RWPE2 (cell line): ENCODE measurements at regions not wholly inside any gene's neighbourhood (a gene's known extent, or its start where the extent isn't known, plus 50 kb on each side); places are given as distances from the start of the nearest gene placed in this dataset.
"Not testable (repeated sequence)": the region's sequence is repeated elsewhere in the genome, so short reads cannot be mapped to it uniquely, and the experiment has no call there.

Experiments used
- ATAC-seq: fragments of 200-7000 bp; cut with Tn5 transposase; 3 replicates; pipeline ENCODE4 v1.9.1; 2021; ENCODE audit warnings: low read depth
- DNase-seq: peaks from one replicate; pipeline ENCODE4 v3.0.0-alpha.2; 2020; ENCODE audit warnings: low spot score
- H3K27ac ChIP-seq: fragments of 450-650 bp; 2 replicates; pipeline ENCODE4 v1.5.1; 2017; ENCODE audit warnings: mild to moderate bottlenecking; ENCODE audit not compliant: poor library complexity, severe bottlenecking
- H3K27me3 ChIP-seq: fragments of 250-450 bp; sonication (Bioruptor Pico); 2 replicates; pipeline ENCODE4 v1.5.1; 2021; ENCODE audit warnings: mild to moderate bottlenecking, moderate library complexity; ENCODE audit not compliant: insufficient read depth, poor library complexity, severe bottlenecking
- H3K36me3 ChIP-seq: fragments of 250-450 bp; sonication (Bioruptor Pico); 2 replicates; pipeline ENCODE4 v1.5.1; 2020; ENCODE audit warnings: low read depth, mild to moderate bottlenecking, moderate library complexity
- H3K4me1 ChIP-seq: fragments of 250-450 bp; sonication (Bioruptor Pico); 2 replicates; pipeline ENCODE4 v1.5.1; 2021; ENCODE audit warnings: mild to moderate bottlenecking, moderate library complexity; ENCODE audit not compliant: insufficient read depth, poor library complexity, severe bottlenecking
- H3K4me3 ChIP-seq: fragments of 250-450 bp; sonication (Bioruptor Pico); 2 replicates; pipeline ENCODE4 v1.5.1; 2021; ENCODE audit warnings: mild to moderate bottlenecking, moderate library complexity; ENCODE audit not compliant: severe bottlenecking
- H3K9me3 ChIP-seq: fragments of 250-450 bp; sonication (Bioruptor Pico); 2 replicates; pipeline ENCODE4 v1.5.1; 2021; ENCODE audit warnings: mild to moderate bottlenecking, moderate library complexity; ENCODE audit not compliant: severe bottlenecking
- CTCF ChIP-seq: fragments of 450-650 bp; IDR thresholded peaks from one replicate; pipeline ENCODE4 v1.5.1; 2017; ENCODE audit warnings: mild to moderate bottlenecking, moderate library complexity; ENCODE audit not compliant: poor library complexity, severe bottlenecking

GRCh38 chrX:121169099-121170035, 122.0 kb downstream of the GLUD2 start:
- Histone ChIP-seq H3K4me3 (no peak overlapping the region), H3K27me3 (no peaks in the 10 kb centered on the region), H3K27ac (no peak overlapping the region), H3K9me3 (no peaks in the 10 kb centered on the region), H3K36me3 (no peaks in the 10 kb centered on the region), H3K4me1 (no peaks in the 10 kb centered on the region)
- no peak for DNase-seq
- ATAC-seq = no peak
- TF ChIP-seq CTCF = no peak

GRCh38 chrX:121172703-121173102, 125.3 kb downstream of the GLUD2 start:
- H3K4me3 ChIP-seq = no peak overlapping the region
- H3K4me1 ChIP-seq = no peaks in the 10 kb centered on the region
- DNase-seq = no peak
- H3K9me3 ChIP-seq = no peaks in the 10 kb centered on the region
- no peaks in the 10 kb centered on the region for H3K27me3 ChIP-seq
- no peak for ATAC-seq
- no peak for TF ChIP-seq CTCF
- no peak overlapping the region for H3K27ac ChIP-seq
- H3K36me3 ChIP-seq = no peaks in the 10 kb centered on the region

- H3K9me3 ChIP-seq = no peaks in the 10 kb centered on the region
- no peak overlapping the region for H3K4me3 ChIP-seq
- H3K4me1 ChIP-seq = no peaks in the 10 kb centered on the region
- no peak overlapping the region for H3K27ac ChIP-seq
- DNase-seq (no peak), ATAC-seq (no peak)
- H3K27me3 ChIP-seq = no peaks in the 10 kb centered on the region
- H3K36me3 ChIP-seq = no peaks in the 10 kb centered on the region
- no peak for TF ChIP-seq CTCF
Measured at GRCh38 chrX:121179972-121180371, 132.6 kb downstream of the GLUD2 start.

- Histone ChIP-seq H3K27me3 (no peaks in the 10 kb centered on the region), H3K9me3 (no peaks in the 10 kb centered on the region), H3K4me1 (no peaks in the 10 kb centered on the region), H3K36me3 (no peaks in the 10 kb centered on the region), H3K4me3 (no peak overlapping the region), H3K27ac (no peak overlapping the region)
- no peak for TF ChIP-seq CTCF
- no peak for ATAC-seq
- DNase-seq = no peak
Measured at GRCh38 chrX:121191779-121192178, 144.4 kb downstream of the GLUD2 start.

- no peak overlapping the region for H3K27ac ChIP-seq
- no peaks in the 10 kb centered on the region for H3K27me3 ChIP-seq
- ATAC-seq = no peak
- no peak overlapping the region for H3K4me3 ChIP-seq
- no peak for TF ChIP-seq CTCF
- no peak for DNase-seq
- H3K9me3 ChIP-seq = no peaks in the 10 kb centered on the region
- H3K36me3 ChIP-seq = no peaks in the 10 kb centered on the region
- no peaks in the 10 kb centered on the region for H3K4me1 ChIP-seq
Measured at GRCh38 chrX:121195719-121196118, 148.3 kb downstream of the GLUD2 start.

- not testable (repeated sequence) for H3K27ac ChIP-seq
Measured at GRCh38 chrX:121196872-121197444, 149.5 kb downstream of the GLUD2 start.

More at GRCh38 chrX:121196872-121197444, 149.5 kb downstream of the GLUD2 start:
- not testable (repeated sequence) for H3K4me3 ChIP-seq, DNase-seq, H3K4me1 ChIP-seq, H3K9me3 ChIP-seq, ATAC-seq, H3K27me3 ChIP-seq, H3K36me3 ChIP-seq
